Chondrocyte (in vitro differentiated cells): ENCODE measurements at regions not wholly inside any gene's neighbourhood (a gene's known extent, or its start where the extent isn't known, plus 50 kb on each side); places are given as distances from the start of the nearest gene placed in this dataset.
"Not testable (repeated sequence)": the region's sequence is repeated elsewhere in the genome, so short reads cannot be mapped to it uniquely, and the experiment has no call there.

Experiments
- DNase-seq: peaks from one replicate; pipeline ENCODE4 v3.0.0; 2021; ENCODE audit warnings: mixed read lengths, low spot score
- H3K27ac Mint-ChIP-seq: one replicate; pipeline ENCODE4 v1.8.0; 2021; ENCODE audit warnings: mild to moderate bottlenecking, moderate library complexity, mixed read lengths; ENCODE audit not compliant: unreplicated experiment
- H3K27me3 Mint-ChIP-seq: 2 replicates; pipeline ENCODE4 v1.8.0; 2021; ENCODE audit warnings: low read depth, mixed read lengths
- H3K36me3 Mint-ChIP-seq: 2 replicates; pipeline ENCODE4 v1.8.0; 2021; ENCODE audit warnings: low read depth, mixed read lengths
- H3K4me1 Mint-ChIP-seq: 2 replicates; pipeline ENCODE4 v1.8.0; 2021; ENCODE audit warnings: low read depth, mild to moderate bottlenecking, mixed read lengths
- H3K4me3 Mint-ChIP-seq: one replicate; pipeline ENCODE4 v1.8.0; 2021; ENCODE audit warnings: mild to moderate bottlenecking, moderate library complexity, mixed read lengths; ENCODE audit not compliant: unreplicated experiment
- H3K9me3 Mint-ChIP-seq: 2 replicates; pipeline ENCODE4 v1.8.0; 2021; ENCODE audit warnings: low read depth, mixed read lengths
- CTCF ChIP-seq: fragments of 200-600 bp; sonication (generic); IDR thresholded peaks from 2 replicates; pipeline ENCODE4 v1.5.0; 2021; ENCODE audit warnings: antibody characterized with exemption, mild to moderate bottlenecking, moderate library complexity

- Mint-ChIP-seq H3K9me3 (peaks cover 29% of the 10 kb centered on the region), H3K36me3 (peaks cover 18% of the 10 kb centered on the region), H3K27me3 (no peaks in the 10 kb centered on the region), H3K4me3 (no peak overlapping the region), H3K4me1 (peaks cover 31% of the 10 kb centered on the region), H3K27ac (peak overlapping the region; percentile 87)
- TF ChIP-seq CTCF = no peak
- DNase-seq = no peak
Observed at GRCh38 chr7:81833401-81833800, 63.6 kb upstream of the HGF start.

- Mint-ChIP-seq H3K9me3 (peaks cover 34% of the 10 kb centered on the region), H3K27me3 (no peaks in the 10 kb centered on the region), H3K36me3 (peaks cover 18% of the 10 kb centered on the region), H3K4me3 (no peak overlapping the region), H3K4me1 (peaks cover 35% of the 10 kb centered on the region), H3K27ac (no peak overlapping the region)
- DNase-seq = no peak
- no peak for TF ChIP-seq CTCF
Observed at GRCh38 chr7:81831883-81832282, 62.0 kb upstream of the HGF start.

- H3K4me1 Mint-ChIP-seq = peaks cover 35% of the 10 kb centered on the region
- H3K4me3 Mint-ChIP-seq, H3K27me3 Mint-ChIP-seq, H3K27ac Mint-ChIP-seq, DNase-seq: not testable (repeated sequence)
- peaks cover 34% of the 10 kb centered on the region for H3K9me3 Mint-ChIP-seq
- H3K36me3 Mint-ChIP-seq = peaks cover 18% of the 10 kb centered on the region
Observed at GRCh38 chr7:81829511-81829910, 59.7 kb upstream of the HGF start.

GRCh38 chr7:81822811-81823210 lies 53.0 kb upstream of the HGF start:
- H3K27me3 Mint-ChIP-seq = no peaks in the 10 kb centered on the region
- peaks cover 16% of the 10 kb centered on the region for H3K4me1 Mint-ChIP-seq
- DNase-seq = no peak
- no peak for TF ChIP-seq CTCF
- peaks cover 3% of the 10 kb centered on the region for H3K9me3 Mint-ChIP-seq
- no peaks in the 10 kb centered on the region for H3K36me3 Mint-ChIP-seq
- H3K27ac Mint-ChIP-seq = no peak overlapping the region
- H3K4me3 Mint-ChIP-seq = no peak overlapping the region

- Mint-ChIP-seq H3K9me3 (no peaks in the 10 kb centered on the region), H3K36me3 (no peaks in the 10 kb centered on the region), H3K27ac (no peak overlapping the region), H3K4me1 (peaks cover 8% of the 10 kb centered on the region), H3K4me3 (no peak overlapping the region), H3K27me3 (no peaks in the 10 kb centered on the region)
- no peak for TF ChIP-seq CTCF
- DNase-seq = no peak
Observed at GRCh38 chr7:81819861-81820260, 50.0 kb upstream of the HGF start.
